22Rv1 (cell line): ENCODE measurements at regions not wholly inside any gene's neighbourhood (a gene's known extent, or its start where the extent isn't known, plus 50 kb on each side); places are given as distances from the start of the nearest gene placed in this dataset.

Source experiments
- ZFX ChIP-seq: fragments of 450-650 bp; IDR thresholded peaks from 2 replicates; pipeline ENCODE4 v1.6.1; 2017; ENCODE audit warnings: antibody characterized with exemption, borderline replicate concordance
- TF ChIP-seq, protein P1 (sequence below): fragments of 450-650 bp; IDR thresholded peaks from 2 replicates; pipeline ENCODE4 v1.5.1; 2017; ENCODE audit warnings: mild to moderate bottlenecking

GRCh38 chr3:99515891-99516290 lies 122.5 kb upstream of the COL8A1 start:
- TF ChIP-seq, protein P1, sequence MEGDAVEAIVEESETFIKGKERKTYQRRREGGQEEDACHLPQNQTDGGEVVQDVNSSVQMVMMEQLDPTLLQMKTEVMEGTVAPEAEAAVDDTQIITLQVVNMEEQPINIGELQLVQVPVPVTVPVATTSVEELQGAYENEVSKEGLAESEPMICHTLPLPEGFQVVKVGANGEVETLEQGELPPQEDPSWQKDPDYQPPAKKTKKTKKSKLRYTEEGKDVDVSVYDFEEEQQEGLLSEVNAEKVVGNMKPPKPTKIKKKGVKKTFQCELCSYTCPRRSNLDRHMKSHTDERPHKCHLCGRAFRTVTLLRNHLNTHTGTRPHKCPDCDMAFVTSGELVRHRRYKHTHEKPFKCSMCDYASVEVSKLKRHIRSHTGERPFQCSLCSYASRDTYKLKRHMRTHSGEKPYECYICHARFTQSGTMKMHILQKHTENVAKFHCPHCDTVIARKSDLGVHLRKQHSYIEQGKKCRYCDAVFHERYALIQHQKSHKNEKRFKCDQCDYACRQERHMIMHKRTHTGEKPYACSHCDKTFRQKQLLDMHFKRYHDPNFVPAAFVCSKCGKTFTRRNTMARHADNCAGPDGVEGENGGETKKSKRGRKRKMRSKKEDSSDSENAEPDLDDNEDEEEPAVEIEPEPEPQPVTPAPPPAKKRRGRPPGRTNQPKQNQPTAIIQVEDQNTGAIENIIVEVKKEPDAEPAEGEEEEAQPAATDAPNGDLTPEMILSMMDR, result no peak
- TF ChIP-seq ZFX, result no peak
